SK-N-SH treated with all-trans-retinoic acid at 6 μM for 48 hours (cell line): ENCODE measurements at regions not wholly inside any gene's neighbourhood (a gene's known extent, or its start where the extent isn't known, plus 50 kb on each side); places are given as distances from the start of the nearest gene placed in this dataset.
A peak's percentile ranks its signal among the peaks of the same experiment; 100 is the strongest.

Experiments used
- ATAC-seq: fragments of 200-7000 bp; cut with Tn5 transposase; 3 replicates; pipeline ENCODE4 v1.9.1; 2020; ENCODE audit warnings: mild to moderate bottlenecking, moderate library complexity
- ARNTL ChIP-seq: fragments of 450-650 bp; formaldehyde crosslinking; IDR thresholded peaks from 2 replicates; pipeline ENCODE4 v1.5.0; 2020; ENCODE audit warnings: low read depth, mild to moderate bottlenecking, moderate library complexity, borderline replicate concordance
- BACH2 ChIP-seq: fragments of 250-450 bp; sonication (Bioruptor Pico); IDR thresholded peaks from 2 replicates; pipeline ENCODE4 v1.9.0; 2021; ENCODE audit warnings: mild to moderate bottlenecking, borderline replicate concordance
- CSDC2 ChIP-seq: fragments of 250-450 bp; sonication (Bioruptor Pico); IDR thresholded peaks from 2 replicates; pipeline ENCODE4 v1.5.0; 2020; ENCODE audit warnings: mild to moderate bottlenecking, moderate library complexity
- ESRRG ChIP-seq: fragments of 250-450 bp; sonication (Bioruptor Pico); IDR thresholded peaks from 2 replicates; pipeline ENCODE4 v1.6.1; 2021; ENCODE audit warnings: mild to moderate bottlenecking
- ISL1 ChIP-seq: fragments of 250-450 bp; sonication (Bioruptor Pico); IDR thresholded peaks from 2 replicates; pipeline ENCODE4 v2.1.2; 2022; ENCODE audit warnings: mild to moderate bottlenecking, moderate library complexity
- OSR1 ChIP-seq: fragments of 250-450 bp; sonication (Bioruptor Pico); IDR thresholded peaks from 2 replicates; pipeline ENCODE4 v1.8.0; 2022; ENCODE audit warnings: moderate library complexity, mild to moderate bottlenecking, inconsistent platforms
- PPARA ChIP-seq: fragments of 250-450 bp; sonication (Bioruptor Pico); IDR thresholded peaks from 2 replicates; pipeline ENCODE4 v1.5.0; 2020; ENCODE audit warnings: mild to moderate bottlenecking, borderline replicate concordance
- RARB ChIP-seq: fragments of 250-450 bp; sonication (Bioruptor Pico); IDR thresholded peaks from 2 replicates; pipeline ENCODE4 v1.8.0; 2021; ENCODE audit warnings: mild to moderate bottlenecking, moderate library complexity
- SNAI2 ChIP-seq: fragments of 250-450 bp; sonication (Bioruptor Pico); IDR thresholded peaks from 2 replicates; pipeline ENCODE4 v1.5.0; 2020; ENCODE audit warnings: mild to moderate bottlenecking, moderate library complexity
- TCF4 ChIP-seq: fragments of 250-450 bp; sonication (Bioruptor Pico); IDR thresholded peaks from 2 replicates; pipeline ENCODE4 v1.8.0; 2021; ENCODE audit warnings: mild to moderate bottlenecking, moderate library complexity, borderline replicate concordance
- ZFP3 ChIP-seq: fragments of 250-450 bp; sonication (Bioruptor Pico); IDR thresholded peaks from 2 replicates; pipeline ENCODE4 v1.5.0; 2020; ENCODE audit warnings: mild to moderate bottlenecking, moderate library complexity
- ZFP30 ChIP-seq: fragments of 450-650 bp; formaldehyde crosslinking; IDR thresholded peaks from 2 replicates; pipeline ENCODE4 v1.5.0; 2022; ENCODE audit warnings: mild to moderate bottlenecking, moderate library complexity
- ZNF565 ChIP-seq: fragments of 450-650 bp; formaldehyde crosslinking; conservative IDR thresholded peaks from 2 replicates; pipeline ENCODE4 v1.5.0; 2020; ENCODE audit warnings: low read depth, mild to moderate bottlenecking, moderate library complexity
- ZNF70 ChIP-seq: fragments of 450-650 bp; formaldehyde crosslinking; IDR thresholded peaks from 2 replicates; pipeline ENCODE4 v1.5.0; 2020; ENCODE audit warnings: mild to moderate bottlenecking, moderate library complexity
- ZNF8 ChIP-seq: fragments of 450-650 bp; formaldehyde crosslinking; IDR thresholded peaks from 2 replicates; pipeline ENCODE4 v1.5.0; 2020; ENCODE audit warnings: mild to moderate bottlenecking, moderate library complexity
- TF ChIP-seq, protein P1 (sequence below): fragments of 250-450 bp; sonication (Bioruptor Pico); IDR thresholded peaks from 2 replicates; pipeline ENCODE4 v1.8.0; 2020; ENCODE audit warnings: mild to moderate bottlenecking, moderate library complexity, borderline replicate concordance
- TF ChIP-seq, protein P2 (sequence below): fragments of 250-450 bp; sonication (Bioruptor Pico); IDR thresholded peaks from 2 replicates; pipeline ENCODE4 v1.5.1; 2021; ENCODE audit warnings: mild to moderate bottlenecking, moderate library complexity
- TF ChIP-seq, protein P3 (sequence below): fragments of 250-450 bp; sonication (Bioruptor Pico); IDR thresholded peaks from 2 replicates; pipeline ENCODE4 v1.5.0; 2020; ENCODE audit warnings: mild to moderate bottlenecking, moderate library complexity
- TF ChIP-seq, protein P4 (sequence below): fragments of 250-450 bp; sonication (Bioruptor Pico); IDR thresholded peaks from 2 replicates; pipeline ENCODE4 v1.5.1; 2020; ENCODE audit warnings: low read depth, mild to moderate bottlenecking, moderate library complexity
- TF ChIP-seq, protein P5 (sequence below): fragments of 250-450 bp; sonication (Bioruptor Pico); IDR thresholded peaks from 2 replicates; pipeline ENCODE4 v1.8.0; 2021; ENCODE audit warnings: low read depth, mild to moderate bottlenecking, moderate library complexity, borderline replicate concordance

DNA sequence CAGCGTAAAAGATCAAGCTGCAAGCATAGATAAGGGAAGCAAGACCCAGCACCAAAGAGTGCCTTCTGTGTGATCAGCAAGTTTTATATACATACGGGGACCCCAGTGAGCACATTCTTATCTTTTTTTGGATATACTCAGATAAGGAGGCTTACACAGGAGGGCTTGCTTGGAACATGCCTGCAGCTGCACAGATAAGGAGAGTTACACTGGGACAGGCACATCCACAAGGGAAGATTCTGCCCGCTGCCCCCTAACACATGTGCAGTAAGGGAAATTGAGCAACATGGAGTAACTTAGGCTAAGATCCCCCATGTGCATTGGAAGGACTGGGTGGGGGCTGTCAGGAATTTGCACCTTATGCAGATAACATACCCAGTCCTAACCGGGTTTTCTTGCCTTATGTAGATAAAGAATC is 1334.8 kb downstream of the MRPL39 start:
- ATAC-seq, result no peak
- TF ChIP-seq SNAI2 (CRISPR knock-in tag) (no peak), ZFP3 (no peak), TCF4 (CRISPR knock-in tag) (no peak), ZNF70 (CRISPR knock-in tag) (no peak), ZNF565 (CRISPR knock-in tag) (no peak), PPARA (CRISPR knock-in tag) (no peak), ESRRG (CRISPR knock-in tag) (no peak), ZNF8 (CRISPR knock-in tag) (no peak), ISL1 (CRISPR knock-in tag) (no peak), BACH2 (CRISPR knock-in tag) (no peak), RARB (CRISPR knock-in tag) (no peak), OSR1 (no peak)
- TF ChIP-seq, protein P1, sequence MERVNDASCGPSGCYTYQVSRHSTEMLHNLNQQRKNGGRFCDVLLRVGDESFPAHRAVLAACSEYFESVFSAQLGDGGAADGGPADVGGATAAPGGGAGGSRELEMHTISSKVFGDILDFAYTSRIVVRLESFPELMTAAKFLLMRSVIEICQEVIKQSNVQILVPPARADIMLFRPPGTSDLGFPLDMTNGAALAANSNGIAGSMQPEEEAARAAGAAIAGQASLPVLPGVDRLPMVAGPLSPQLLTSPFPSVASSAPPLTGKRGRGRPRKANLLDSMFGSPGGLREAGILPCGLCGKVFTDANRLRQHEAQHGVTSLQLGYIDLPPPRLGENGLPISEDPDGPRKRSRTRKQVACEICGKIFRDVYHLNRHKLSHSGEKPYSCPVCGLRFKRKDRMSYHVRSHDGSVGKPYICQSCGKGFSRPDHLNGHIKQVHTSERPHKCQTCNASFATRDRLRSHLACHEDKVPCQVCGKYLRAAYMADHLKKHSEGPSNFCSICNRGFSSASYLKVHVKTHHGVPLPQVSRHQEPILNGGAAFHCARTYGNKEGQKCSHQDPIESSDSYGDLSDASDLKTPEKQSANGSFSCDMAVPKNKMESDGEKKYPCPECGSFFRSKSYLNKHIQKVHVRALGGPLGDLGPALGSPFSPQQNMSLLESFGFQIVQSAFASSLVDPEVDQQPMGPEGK (CRISPR knock-in tag), result no peak
- TF ChIP-seq, protein P2, sequence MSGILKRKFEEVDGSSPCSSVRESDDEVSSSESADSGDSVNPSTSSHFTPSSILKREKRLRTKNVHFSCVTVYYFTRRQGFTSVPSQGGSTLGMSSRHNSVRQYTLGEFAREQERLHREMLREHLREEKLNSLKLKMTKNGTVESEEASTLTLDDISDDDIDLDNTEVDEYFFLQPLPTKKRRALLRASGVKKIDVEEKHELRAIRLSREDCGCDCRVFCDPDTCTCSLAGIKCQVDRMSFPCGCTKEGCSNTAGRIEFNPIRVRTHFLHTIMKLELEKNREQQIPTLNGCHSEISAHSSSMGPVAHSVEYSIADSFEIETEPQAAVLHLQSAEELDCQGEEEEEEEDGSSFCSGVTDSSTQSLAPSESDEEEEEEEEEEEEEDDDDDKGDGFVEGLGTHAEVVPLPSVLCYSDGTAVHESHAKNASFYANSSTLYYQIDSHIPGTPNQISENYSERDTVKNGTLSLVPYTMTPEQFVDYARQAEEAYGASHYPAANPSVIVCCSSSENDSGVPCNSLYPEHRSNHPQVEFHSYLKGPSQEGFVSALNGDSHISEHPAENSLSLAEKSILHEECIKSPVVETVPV (CRISPR knock-in tag), result no peak
- TF ChIP-seq, protein P3, sequence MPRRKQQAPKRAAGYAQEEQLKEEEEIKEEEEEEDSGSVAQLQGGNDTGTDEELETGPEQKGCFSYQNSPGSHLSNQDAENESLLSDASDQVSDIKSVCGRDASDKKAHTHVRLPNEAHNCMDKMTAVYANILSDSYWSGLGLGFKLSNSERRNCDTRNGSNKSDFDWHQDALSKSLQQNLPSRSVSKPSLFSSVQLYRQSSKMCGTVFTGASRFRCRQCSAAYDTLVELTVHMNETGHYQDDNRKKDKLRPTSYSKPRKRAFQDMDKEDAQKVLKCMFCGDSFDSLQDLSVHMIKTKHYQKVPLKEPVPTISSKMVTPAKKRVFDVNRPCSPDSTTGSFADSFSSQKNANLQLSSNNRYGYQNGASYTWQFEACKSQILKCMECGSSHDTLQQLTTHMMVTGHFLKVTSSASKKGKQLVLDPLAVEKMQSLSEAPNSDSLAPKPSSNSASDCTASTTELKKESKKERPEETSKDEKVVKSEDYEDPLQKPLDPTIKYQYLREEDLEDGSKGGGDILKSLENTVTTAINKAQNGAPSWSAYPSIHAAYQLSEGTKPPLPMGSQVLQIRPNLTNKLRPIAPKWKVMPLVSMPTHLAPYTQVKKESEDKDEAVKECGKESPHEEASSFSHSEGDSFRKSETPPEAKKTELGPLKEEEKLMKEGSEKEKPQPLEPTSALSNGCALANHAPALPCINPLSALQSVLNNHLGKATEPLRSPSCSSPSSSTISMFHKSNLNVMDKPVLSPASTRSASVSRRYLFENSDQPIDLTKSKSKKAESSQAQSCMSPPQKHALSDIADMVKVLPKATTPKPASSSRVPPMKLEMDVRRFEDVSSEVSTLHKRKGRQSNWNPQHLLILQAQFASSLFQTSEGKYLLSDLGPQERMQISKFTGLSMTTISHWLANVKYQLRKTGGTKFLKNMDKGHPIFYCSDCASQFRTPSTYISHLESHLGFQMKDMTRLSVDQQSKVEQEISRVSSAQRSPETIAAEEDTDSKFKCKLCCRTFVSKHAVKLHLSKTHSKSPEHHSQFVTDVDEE (CRISPR knock-in tag), result no peak
- TF ChIP-seq, protein P4, sequence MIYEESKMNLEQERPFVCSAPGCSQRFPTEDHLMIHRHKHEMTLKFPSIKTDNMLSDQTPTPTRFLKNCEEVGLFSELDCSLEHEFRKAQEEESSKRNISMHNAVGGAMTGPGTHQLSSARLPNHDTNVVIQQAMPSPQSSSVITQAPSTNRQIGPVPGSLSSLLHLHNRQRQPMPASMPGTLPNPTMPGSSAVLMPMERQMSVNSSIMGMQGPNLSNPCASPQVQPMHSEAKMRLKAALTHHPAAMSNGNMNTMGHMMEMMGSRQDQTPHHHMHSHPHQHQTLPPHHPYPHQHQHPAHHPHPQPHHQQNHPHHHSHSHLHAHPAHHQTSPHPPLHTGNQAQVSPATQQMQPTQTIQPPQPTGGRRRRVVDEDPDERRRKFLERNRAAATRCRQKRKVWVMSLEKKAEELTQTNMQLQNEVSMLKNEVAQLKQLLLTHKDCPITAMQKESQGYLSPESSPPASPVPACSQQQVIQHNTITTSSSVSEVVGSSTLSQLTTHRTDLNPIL (CRISPR knock-in tag), result no peak
- TF ChIP-seq, protein P5, sequence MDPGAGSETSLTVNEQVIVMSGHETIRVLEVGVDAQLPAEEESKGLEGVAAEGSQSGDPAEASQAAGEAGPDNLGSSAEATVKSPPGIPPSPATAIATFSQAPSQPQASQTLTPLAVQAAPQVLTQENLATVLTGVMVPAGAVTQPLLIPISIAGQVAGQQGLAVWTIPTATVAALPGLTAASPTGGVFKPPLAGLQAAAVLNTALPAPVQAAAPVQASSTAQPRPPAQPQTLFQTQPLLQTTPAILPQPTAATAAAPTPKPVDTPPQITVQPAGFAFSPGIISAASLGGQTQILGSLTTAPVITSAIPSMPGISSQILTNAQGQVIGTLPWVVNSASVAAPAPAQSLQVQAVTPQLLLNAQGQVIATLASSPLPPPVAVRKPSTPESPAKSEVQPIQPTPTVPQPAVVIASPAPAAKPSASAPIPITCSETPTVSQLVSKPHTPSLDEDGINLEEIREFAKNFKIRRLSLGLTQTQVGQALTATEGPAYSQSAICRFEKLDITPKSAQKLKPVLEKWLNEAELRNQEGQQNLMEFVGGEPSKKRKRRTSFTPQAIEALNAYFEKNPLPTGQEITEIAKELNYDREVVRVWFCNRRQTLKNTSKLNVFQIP (CRISPR knock-in tag), result no peak
- TF ChIP-seq, all 23 proteins: peak for 0

DNA sequence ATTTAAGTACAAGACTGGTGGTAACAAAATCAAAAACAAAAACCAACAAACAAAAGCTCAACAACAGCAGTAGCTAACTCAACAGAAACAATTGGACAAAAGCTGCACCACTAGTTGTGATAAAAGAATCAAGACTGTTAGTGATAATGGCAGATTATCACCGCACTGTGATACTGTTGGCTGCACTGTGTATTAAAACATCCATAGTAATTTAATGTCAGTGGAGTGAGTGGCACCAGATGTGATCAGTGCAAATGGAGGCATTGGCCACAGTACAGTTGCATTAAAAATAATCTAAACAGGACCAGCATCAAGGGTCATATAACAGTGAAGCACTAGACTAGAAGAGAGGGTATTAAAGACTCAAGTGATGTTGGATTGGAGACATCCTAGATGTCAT is 1341.3 kb downstream of the MRPL39 start:
- no peak for TF ChIP-seq ZFP3
- TF ChIP-seq ARNTL (CRISPR knock-in tag), result no peak
- no peak for TF ChIP-seq ZNF565 (CRISPR knock-in tag)
- 0 out of 2 replicates have a peak, but pooled peaks have one; percentile 19 for TF ChIP-seq TCF4 (CRISPR knock-in tag)
- no peak for TF ChIP-seq ESRRG (CRISPR knock-in tag)
- TF ChIP-seq CSDC2 (CRISPR knock-in tag), result no peak
- no peak; the same call in 2 of the 3 replicates for ATAC-seq

DNA sequence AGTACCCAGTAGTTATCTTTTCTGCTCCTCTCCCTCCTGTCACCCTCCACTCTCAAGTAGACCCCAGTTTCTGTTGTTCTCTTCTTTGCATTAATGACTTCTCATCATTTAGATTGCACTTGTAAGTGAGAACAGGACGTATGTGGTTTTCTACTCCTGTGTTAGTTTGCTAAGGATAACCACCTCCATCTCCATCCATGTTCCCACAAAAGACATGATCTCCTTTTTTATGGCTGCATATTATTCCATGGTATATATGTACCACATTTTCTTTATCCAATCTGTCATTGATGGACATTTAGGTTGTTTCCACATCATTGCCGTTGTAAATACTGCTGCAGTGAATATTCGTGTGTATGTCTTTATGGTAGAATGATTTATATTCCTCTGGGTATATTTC is 1346.5 kb downstream of the MRPL39 start:
- ATAC-seq, result no peak

More for the DNA sequence above, 1346.5 kb downstream of the MRPL39 start:
- TF ChIP-seq, protein P3 (CRISPR knock-in tag), result no peak
- TF ChIP-seq ZFP30 (CRISPR knock-in tag) (no peak), ZNF70 (CRISPR knock-in tag) (no peak), PPARA (CRISPR knock-in tag) (no peak), ZNF8 (CRISPR knock-in tag) (peak; percentile 74; the same call in 1 of the 2 replicates)
- TF ChIP-seq, protein P4 (CRISPR knock-in tag), result no peak
